HFF-Myc (cell line): ENCODE measurements at regions not wholly inside any gene's neighbourhood (a gene's known extent, or its start where the extent isn't known, plus 50 kb on each side); places are given as distances from the start of the nearest gene placed in this dataset.

Source experiments
- DNase-seq: peaks from one replicate; pipeline ENCODE4 v3.0.0-alpha.2; 2011; ENCODE audit warnings: low read depth; ENCODE audit errors: extremely low read depth
- H3K4me3 ChIP-seq: replicated peaks from 2 replicates; pipeline ENCODE4 v1.5.1; 2011; ENCODE audit warnings: low read depth, mild to moderate bottlenecking, control low read depth, low read length
- TF ChIP-seq, protein P1 (sequence below): IDR thresholded peaks from 2 replicates; pipeline ENCODE4 v1.5.1; 2012; ENCODE audit warnings: mild to moderate bottlenecking, low read depth, low read length, control low read depth; ENCODE audit errors: missing control alignments

DNA sequence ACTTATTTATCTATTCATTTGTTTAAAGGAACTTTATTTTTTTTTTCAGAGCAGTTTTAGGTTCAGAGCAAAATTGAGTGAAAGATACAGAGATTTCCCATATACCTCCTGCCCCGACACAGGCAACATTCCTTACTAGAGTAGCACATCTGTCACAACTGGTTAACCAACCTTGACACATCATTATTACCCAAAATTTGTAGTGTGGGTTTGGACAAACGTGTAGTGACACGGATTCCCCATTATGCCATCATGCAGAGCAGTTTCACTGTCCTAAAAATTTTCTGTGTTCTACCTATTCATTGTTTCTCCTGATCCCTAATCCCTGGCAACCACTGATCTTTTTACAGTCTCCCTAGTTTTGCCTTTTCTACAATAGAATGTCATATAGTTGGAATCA is 57.3 kb upstream of the LHFPL2 start:
- TF ChIP-seq, protein P1, sequence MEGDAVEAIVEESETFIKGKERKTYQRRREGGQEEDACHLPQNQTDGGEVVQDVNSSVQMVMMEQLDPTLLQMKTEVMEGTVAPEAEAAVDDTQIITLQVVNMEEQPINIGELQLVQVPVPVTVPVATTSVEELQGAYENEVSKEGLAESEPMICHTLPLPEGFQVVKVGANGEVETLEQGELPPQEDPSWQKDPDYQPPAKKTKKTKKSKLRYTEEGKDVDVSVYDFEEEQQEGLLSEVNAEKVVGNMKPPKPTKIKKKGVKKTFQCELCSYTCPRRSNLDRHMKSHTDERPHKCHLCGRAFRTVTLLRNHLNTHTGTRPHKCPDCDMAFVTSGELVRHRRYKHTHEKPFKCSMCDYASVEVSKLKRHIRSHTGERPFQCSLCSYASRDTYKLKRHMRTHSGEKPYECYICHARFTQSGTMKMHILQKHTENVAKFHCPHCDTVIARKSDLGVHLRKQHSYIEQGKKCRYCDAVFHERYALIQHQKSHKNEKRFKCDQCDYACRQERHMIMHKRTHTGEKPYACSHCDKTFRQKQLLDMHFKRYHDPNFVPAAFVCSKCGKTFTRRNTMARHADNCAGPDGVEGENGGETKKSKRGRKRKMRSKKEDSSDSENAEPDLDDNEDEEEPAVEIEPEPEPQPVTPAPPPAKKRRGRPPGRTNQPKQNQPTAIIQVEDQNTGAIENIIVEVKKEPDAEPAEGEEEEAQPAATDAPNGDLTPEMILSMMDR: no peak
- no peak overlapping the region for H3K4me3 ChIP-seq
- DNase-seq: no peak

DNA sequence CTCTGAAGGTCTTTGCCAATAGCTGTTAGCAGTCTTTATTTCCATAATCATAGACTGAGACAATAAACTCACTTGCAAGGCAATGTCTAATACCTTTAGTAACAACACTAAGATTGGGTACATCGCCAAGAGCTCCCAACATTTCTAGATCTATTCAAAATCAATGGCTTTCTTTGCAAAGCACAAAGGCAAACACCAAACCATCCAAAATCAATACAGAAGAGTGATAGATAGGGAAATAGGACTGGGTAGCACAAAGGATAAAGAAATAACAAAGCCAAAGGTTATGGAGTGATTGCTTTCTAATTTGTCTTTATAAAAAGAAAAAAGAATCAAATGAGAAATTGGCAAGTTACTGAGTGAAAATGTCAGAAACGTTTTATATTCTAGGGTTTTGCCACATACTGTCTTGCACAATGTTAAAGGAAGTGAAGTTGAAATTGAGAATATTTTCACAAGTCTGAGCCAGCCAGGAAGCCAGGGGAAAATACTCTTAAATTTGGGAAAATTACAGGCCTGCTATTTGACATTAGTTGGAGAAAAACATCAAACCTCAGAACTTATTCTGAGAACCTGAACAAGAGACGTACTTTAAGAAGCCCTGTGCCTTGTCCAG is 53.3 kb upstream of the LHFPL2 start:
- TF ChIP-seq, protein P1: no peak
- H3K4me3 ChIP-seq: no peak overlapping the region
- DNase-seq: no peak

DNA sequence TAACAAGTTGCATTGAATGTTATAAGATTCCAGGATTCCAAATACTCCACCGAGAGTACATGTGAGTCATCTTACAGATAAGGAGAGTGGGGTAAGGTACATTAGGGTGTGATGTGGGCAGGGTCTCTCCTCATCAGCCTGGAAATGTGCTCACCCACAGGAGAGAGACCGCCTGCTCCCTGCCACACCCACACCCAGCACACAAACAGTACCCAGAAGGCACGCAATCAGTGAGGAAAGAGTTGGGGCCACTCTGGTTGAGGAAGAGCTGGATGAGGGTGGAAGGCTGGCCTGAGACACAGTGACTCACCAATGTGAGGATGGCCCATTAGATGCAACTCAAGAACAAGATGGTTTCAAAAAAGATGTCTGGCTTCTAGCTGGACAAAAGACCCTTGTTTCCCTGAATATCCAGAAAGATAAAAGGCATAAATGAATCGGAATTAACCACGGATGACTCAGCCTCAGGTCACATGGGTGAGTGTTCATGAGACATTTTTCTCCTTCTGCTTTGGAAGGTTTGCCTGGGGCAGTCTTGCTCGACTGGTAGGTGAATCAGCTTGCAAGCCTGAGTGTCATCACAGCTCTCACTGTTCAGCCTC is 51.1 kb upstream of the LHFPL2 start:
- peak; percentile 77 for DNase-seq
- H3K4me3 ChIP-seq: no peak overlapping the region
- TF ChIP-seq, protein P1: no peak

DNA sequence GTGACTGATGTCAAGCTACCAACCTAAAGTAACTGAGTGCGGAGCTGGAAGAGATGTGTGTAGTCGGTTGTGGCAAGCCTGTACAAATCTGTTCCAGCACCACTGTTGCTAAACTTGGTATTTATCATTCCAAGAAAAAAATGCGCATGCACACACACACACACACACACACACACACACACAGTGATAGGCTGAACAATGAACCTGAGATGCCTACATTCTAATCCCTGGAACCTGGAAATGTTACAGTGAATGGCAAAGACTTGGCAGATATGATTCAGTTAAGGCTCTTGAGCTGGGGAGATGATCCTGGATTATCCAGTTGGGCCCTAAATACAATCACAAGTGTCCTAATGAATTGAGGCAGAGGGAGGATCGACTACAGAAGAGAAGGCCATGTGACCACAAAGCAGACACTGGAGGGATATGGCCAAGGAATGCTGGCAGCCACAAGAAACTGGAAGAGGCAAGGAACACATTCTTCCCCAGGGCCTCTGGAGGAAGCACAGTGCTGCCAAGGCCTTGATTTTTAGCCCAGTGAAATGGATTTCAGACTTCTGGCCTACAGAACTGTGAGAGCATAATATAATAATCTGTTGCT is 49.7 kb upstream of the LHFPL2 start:
- TF ChIP-seq, protein P1: no peak
- H3K4me3 ChIP-seq: no peak overlapping the region
- no peak for DNase-seq
